Activated CD4-positive, CD25-positive, alpha-beta regulatory T cell treated with anti-CD3 and anti-CD28 coated beads, Interleukin-2, amount 50 U/mL, for 72 hours (primary cell): ENCODE measurements at regions not wholly inside any gene's neighbourhood (a gene's known extent, or its start where the extent isn't known, plus 50 kb on each side); places are given as distances from the start of the nearest gene placed in this dataset.

Source experiments
- DNase-seq: peaks from one replicate; pipeline ENCODE4 v3.0.0; 2021

DNA sequence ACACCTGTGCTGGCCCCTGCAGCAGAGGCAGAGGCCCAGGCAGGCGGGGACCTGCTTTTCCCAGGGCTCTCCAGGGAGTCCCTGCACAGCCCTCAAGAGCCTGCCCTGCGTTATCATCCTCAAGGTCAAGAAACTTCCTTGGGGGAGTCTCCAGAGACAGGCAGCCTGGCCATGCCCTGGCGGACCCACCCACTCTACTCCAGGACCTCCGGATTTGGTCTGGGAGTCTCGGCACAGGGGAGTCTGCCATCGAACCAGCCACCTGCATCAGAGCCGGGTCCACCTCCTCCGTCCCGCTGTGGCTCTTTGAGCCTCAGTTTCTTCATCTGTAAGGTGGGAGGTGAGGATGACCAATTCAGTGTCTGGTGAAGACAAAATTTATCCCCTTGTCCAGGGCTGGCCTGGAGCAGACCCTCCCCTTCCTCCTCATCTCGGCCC, 75.3 kb upstream of the TNRC6C start:
- no peak for DNase-seq

DNA sequence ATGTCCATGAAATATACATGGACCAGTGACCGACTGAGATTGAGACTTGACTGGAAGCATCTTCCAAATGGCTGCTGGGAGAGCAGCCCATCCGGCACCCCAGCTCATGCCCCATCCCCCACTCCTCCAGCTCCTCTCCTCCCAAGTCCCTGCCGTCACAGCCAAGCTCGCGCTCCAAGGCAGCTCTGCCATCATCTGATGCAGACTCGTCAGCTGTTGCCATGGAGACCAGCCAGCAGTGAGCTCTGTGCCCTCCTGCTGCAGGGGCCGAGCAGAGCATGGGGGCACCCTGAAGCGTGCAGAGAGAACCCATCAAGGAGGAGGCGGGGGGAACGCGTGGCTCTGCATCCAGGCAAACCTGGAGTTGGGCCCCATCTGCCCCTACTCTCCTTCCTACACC, 74.5 kb upstream of the TNRC6C start:
- DNase-seq, result no peak

DNA sequence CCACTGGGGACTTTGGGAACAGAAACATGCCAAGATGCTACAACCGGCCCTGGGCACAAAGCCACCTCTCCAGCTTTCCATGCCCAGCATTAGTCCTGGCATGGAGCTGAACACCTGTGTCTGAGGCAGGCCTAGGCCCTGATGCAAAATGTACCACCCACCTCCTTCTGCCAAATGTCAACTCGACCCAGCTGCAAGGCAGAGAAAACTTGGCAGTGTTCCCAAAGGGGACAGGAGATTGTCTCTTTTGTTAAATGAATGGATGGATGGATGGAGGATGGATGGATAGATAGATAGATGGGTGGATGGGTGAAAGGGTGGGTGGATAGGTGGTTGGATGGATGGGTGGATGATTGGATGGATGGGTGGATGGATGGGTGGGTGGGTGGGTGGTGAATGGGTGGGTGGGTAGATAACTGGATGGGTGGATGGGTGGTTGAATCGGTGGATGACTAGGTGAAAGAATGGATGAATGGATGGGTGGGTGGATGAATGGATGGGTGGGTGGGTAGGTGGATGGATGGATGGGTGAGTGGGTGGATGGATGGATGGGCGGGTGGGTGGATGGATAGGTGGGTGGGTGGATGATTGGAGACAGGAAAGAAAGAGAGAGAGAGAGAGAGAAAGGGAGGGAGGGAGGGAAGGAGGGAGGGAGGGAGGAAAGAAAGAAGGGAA, 73.4 kb upstream of the TNRC6C start:
- DNase-seq, result no peak

DNA sequence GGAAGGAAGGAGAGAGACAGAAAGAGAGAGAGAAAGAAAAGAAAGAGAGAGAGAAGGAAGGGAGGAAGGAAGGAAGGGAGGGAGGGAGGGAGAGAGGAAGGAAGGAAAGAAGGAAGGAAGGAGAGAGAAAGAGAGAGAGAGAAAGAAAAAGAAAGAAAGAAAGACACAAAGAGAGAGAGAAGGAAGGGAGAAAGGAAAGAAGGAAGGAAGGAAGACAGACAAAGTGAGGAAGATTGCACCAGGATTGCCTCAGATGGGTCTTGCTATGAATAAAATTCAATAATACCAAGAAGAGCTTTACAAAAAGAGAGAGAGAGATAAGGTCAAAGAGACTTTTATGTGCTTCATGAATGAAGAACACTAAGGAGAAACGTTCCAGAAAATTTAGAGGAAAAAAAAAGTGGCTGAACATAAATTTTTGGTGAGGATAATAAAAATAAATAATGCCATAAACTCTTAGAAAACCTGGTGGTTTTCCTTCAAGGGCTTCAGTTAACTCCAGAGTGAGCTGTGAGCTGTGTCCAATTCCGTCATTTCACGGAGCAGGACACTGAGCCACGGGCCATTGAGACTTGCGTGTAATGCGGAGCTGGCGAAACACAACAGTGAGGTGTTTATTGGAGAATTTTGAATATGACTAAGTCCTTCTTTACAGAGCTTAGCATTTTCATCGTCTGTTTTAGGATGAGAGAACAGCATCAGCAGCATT, 72.7 kb upstream of the TNRC6C start:
- DNase-seq, result no peak

DNA sequence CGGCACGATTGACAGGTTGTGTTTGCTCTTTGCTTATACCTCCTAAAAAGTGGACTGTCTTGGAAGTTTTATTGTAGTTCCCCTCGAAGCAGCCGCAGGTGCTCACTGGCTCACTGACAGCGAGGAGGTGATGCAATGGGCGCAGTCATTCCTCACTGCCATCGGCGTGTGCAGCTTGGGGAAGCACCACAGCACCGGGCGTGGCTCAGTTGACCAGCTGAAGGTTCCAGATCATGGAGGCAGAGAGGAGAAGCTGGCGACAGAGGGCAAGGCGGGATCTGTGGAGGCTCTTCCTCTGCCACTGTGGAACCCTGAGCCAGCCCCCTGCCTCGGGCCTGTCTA, 72.1 kb upstream of the TNRC6C start:
- no peak for DNase-seq

DNA sequence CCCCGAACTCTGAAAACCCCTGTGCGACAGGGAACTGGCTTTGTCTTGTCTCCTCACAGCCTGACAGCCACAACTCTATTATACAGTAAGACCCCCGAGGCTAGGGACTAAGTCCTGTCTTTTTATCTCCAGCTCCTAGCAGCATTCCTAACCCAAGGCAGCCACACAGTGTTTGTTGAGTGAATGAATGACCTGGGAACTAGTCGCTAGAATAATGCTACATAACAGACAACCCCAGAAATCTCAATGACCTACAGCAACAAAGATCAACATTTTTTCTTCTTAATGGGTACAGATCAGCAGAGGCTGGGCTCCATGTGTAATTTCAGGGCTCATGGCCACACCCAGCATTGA, 71.4 kb upstream of the TNRC6C start:
- DNase-seq, result no peak

DNA sequence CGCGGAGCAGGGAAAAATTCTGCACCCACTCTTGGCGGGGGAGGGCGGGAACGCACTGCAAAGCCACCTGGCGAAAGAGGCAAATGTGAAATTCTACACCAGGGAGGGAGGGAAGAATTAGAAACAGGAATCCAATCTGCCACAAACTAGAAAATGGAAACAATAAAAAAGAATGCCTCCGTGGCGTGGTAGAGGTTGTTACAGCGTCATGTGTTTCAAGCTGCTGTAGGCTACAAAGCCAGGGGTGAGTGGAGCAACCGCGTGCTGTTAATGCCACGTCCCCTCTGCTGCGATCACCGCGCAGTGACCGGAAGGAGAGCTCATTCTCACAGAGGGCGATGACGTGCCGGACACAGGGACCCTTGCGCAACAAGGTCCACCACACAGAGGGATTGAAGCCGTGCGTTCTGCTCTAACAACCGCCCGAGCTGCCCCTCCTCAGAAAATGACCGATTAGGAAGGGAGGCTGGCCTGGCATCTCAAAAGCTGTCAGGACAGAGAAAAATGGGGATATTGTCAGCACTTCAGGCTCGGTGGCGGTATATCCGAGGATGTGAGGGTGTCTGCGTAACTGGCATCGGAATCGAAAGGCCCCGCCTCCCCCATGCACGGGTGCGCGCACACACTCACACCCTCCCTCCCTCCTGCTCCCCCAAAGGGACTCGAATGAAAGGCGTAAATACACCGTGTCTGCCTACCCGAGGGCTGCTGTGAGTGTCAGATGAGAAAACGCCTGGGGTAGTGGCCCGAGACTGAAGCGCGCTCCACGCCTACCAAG, 70.8 kb upstream of the TNRC6C start:
- DNase-seq, result peak; percentile 57

DNA sequence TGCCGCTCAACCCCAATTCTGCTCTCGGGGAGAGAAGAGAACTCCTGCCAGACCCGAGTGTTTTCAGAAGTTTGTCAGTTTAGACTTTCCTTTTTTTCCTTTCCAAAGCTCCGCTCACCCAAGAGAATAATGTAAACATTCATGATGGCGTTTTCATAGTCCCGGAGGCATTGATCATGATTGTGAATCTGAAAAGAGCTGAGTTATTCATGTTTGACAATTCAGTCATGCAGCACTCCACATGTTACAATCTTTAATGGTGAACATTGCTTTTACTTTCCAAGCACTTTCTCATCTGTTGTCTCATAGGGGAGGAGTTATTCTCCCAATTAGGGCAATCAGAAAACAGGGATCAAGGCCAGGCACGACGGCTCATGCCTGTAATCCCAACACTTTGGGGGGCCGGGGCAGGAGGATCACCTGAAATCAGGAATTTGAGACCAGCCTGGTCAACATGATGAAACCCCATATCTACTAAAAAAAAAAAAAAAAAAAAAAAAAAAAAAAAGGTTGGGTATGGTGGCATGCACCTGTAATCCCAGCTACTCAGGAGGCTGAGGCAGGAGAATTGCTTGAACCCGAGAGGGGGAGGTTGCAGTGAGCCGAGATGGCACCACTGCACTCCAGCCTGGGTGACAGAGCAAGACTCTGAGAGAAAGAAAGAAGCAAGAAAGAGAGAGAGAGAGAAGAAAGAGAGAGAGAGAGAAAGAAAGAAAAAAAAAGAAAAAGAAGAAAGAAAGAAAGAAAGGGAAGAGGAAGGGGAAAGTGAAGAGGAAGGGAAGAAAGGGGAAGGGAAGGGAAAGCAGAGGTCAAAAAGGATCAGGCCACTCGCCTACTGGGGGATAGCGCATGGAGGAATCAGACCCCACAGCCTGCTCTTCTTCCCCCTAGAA, 70.0 kb upstream of the TNRC6C start:
- no peak for DNase-seq

DNA sequence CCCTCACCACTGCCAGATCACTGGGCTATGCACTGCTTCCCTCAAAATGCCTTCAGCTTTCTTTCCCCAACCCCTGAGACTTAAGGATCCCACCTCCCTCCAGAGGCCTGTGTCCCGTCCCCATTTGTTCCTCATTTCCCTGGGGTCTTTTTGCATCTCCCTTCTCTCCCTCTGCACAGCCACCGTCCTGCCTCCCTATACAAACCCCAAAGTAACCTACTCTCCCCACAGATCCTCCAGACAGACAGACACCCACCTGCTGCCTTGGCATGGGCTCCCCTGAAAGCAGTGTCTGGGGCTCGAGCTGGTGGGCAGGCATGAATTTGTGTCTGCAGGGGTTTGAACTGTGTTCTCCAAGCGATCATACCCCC, 69.4 kb upstream of the TNRC6C start:
- no peak for DNase-seq

DNA sequence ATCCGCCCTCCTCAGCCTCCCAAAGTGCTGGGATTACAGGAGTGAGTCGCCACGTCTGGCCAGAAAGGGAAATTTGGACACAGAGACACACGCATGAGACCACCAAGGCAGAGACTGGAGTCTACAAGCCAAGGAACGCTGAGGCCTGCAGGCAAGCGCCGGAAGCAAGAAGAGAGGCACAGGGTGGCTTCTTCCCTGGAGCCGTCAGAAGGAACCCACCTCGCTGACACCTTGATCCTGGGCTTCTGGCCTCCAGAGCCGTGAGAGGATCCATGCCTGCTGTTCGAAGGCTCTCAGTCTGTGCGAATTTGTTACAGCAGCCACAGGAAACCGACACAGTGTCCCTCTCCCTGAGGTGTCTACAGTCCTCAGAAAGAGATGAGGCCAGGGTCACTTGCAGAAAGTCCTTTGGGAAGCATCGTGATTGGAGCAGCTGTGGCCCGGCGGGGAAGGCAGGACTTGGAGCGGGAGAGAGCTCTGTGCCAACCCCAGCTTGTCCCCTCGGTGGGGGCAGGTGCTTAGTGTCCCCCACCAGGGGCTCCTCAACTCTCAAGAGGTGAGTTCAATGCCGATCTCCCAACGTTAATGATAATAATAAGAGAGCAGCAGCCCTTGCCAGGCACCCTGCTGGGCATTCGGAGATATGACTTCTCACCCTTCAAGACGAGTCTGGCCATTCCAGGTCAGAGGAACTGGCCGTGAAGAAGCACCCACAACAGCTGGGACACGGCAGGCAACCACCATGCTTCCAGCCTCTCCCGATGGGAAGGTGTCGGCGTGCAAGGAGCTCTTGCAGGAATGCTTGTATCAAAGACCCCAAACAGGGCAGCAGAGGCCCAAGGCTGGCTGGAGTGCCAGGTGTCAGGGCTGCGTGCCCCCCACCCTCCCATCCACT, 68.4 kb upstream of the TNRC6C start:
- DNase-seq, result no peak

DNA sequence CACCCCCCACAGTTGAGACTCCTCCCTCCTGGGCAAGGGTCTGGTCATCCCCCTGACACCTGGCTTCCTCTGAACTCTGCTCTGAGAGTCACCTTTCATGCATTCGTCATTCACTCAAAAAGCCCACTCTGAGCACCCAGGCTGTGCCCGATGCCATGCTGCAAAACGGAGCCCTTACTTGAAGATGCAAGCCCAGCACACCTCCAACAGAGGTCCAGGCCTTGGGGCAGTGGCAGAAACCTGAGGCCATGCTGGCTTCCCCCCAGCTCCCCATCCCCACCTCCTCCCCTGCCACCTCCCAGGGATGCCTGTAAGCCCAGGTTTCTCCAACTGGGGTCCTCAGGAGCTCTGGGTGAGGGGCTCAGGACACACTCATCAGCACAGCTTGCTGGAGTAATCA, 67.7 kb upstream of the TNRC6C start:
- DNase-seq, result no peak

DNA sequence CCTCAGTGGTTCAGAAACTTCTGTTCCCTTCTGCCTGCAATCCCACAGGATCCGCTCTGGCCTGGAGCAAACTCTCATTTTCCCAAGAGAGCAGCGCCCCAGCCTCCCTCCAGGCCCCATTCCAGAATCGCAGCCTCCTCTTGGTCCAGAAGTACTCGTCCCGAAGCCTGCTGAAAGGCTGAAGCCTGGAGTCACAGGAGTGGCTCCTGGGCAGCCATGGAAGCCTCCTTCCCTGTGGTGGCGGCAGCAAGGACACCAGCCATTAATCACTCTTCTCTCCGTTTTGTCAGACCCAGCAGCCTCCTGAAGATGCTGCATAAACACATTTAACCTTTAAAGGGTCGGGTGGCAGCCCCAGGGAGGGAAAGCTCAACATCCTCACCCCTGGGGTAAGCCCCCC, 66.9 kb upstream of the TNRC6C start:
- DNase-seq, result no peak

DNA sequence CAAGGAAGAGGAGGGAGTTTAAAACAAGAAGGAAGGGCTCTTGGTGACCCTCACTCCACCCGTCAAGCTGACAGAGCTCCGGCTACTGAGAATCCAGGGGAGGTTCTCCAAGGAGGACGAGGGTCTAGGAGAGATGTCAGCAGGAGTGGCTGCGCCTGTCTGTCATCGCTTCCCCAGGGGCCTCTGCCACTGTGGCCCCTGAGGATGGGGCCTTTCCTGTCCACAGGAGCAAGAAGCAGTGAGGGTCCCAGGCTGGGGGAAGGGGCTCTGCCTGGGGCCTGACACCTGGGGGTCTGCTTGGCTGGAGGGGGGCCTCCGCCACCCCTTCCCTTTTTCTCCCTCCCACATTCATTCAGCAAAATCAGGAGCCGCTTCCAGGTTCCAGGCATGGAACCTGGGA, 66.5 kb upstream of the TNRC6C start:
- DNase-seq, result no peak

DNA sequence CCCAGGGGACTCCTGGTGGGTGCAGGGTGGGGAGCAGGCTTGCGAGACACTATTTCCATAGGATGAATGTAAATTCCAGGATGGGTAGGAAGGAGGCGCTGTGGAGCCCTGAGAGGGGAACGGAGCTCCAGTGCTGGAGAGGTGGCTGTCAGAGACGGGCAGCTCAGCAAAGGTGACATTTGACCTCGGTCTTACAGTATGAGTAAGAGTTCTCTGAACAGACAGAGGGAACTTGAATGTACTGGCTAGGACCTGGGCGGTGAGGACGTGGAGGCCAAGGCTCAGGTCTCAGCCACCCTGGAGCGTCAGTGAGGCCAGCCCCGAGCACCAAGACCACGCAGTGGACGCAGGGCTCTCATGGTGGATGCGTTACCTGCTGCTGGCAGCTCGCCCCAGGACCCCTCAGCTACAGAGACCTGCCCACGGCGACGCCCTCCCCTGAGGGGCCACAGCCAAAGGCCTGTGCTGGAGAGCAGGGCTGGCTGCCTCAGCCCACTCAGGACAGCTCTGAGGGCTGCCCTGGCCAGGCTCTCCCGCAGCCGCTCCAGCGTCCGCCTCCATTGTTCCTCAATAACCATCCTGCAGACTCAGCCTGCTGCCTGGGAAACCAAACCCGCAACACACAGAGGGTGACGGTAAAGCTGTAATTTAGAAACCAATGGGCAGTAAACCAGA, 65.9 kb upstream of the TNRC6C start:
- DNase-seq, result no peak

DNA sequence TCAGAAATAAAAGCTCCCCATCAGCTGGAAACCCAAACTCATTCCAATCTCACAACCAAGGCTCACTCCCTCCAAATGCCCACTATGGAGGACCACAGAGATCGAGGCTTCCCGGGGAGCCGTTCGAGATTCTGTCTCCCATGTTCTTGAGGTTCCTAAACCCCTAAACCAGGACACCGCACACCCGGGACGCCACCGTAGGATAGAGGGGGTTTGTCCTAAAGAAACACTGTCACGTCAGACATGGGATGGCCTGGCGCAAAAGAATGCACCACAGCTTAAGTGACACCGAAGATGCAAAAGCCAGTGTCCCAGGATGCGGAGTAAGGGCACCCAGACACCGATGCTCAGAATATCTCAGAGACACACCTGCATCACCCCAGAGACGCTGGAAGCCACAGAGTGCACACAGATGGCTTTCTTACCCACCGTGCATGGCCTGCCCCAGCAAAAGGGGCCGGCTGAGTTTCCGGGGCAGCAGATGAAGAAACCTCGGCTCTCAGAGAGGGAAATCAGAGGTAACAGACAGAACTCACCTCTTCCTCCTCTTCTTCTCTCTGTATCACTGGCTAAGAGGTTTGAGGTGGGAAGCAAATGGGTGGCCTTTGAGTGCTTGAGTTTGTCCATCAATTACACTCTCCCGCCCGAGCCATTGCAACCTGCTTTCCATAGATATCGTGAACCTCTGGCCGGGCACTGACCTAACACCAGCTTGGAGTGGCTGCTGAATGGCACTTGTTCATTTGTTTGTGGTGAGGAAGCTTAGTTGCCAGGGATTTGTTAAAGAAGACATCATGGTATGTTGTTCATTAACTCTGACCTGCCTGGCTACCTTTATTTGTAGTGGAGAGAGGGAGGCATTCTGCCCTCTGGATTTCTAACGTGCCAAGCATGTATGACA, 65.1 kb upstream of the TNRC6C start:
- no peak for DNase-seq

DNA sequence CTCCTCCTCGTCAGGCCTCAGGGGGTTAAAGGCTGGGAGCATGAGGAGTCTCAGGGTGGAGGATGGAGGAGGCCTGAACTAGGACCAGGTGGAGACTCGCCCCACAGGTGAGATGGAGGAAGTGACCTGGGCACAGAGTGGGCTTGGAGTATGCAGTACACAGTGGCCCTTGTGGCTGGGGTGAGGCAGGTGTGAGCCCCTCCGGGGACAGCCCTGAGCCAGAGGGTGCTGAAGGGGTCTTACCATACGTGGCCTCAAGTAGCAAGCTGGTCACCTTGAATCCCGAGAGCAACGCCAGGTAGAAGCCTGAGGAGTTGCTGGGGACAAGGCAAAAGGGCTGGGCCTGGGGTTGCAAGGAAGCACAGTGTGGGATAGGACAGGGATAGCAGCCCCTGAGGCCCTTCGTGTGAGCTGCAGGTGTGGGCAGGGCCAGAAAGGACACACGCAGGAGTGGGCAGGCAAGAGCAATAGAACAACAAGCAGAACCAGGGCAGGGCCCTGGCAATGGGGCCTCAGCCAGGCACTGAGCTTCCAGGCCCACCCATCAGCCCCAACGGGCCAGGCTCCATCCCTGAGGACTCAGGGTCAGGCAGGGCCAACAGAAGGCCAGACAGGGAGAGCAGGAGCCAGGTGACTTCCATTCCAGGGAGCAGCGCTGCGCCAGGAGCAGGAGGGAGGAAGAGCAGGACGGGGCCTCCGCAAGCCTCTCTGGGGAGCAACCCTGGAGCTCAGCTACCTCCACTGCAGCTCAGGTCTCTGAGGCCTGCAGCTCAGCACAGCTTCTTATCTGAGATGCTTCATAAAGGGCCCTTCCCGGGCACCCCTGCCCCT, 64.2 kb upstream of the TNRC6C start:
- DNase-seq, result no peak

DNA sequence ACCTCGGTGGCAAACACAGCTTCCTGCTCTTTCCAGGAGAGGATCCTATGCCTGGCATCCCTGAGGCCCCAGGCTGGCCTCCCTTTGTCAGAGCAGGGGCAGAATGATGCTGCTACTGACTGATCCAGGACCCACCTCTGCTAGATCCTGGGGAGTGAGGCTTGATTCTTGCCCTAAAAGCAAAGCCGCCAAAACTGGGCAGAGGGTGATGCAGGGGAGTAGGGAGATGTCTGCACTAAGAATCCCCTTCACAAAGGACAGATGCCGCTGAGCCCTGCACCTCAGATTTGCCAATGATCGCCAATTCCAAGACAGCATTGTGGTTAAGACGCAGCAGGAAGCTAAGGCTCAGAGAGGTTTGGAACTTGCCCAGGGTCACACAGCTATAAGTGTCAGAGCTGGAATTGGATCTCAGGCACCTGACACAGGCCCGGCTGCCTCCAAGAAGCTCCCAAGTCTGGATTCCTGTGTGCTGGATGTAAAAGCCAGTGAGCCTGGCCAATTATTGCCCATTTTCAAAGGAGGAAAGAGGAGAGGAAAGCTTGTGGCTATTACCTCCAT, 60.7 kb upstream of the TNRC6C start:
- DNase-seq, result no peak

DNA sequence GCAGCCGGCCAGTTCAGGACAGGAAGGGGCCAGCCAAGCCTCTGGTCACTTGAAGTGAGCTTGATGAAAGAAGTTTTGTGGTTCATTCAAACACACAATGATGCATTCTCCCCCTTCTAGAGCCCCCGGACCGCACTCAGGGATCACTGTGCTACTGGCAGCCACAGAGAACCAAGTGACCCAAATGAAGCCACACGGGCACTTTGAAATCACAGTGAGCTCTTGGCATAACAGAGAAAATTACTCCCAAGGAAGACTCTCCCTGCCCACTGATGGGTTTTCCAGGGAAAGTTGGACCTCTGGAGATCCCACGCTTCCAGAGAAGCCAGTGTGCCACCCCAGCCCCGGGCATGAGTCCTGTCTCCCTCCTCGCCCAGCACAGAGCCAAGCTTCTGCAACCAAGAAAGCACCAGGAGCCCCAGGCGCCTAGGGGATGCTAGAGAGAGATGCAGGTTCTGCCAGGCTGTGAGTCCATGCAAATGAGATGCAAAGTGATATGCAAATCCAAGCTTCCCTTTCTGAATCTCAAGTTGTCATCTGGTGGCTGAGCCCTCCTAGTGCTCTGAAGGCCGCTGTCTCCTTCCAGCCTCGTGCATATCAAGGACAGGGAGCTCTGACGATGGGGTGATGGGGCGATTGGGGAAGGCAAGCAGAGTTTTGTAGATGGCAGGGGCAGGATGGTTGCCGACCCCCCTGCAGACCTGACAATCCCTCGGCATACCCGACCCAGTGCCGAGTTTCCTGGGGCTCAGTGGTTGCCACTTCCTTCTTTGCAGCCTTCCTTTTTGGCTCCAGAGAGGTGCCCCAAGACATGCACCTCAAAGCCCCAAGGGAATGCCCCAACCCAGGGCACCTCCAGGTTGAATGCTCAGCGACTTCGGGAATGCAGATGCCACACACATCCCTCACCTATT, 59.7 kb upstream of the TNRC6C start:
- no peak for DNase-seq
